ENCODE measurements at regions not wholly inside any gene's neighbourhood (a gene's known extent, or its start where the extent isn't known, plus 50 kb on each side); places are given as distances from the start of the nearest gene placed in this dataset.

- Histone ChIP-seq H3K27ac (no peak overlapping the region), H3K4me1 (ENCODE audit: control insufficient read depth in 1 of 2, insufficient read depth in 1 of 2, low read depth in 1 of 2, low read length in 1 of 2) (no peaks in the 10 kb centered on the region), H3K36me3 (no peaks in the 10 kb centered on the region), H3K27me3 (peaks cover 3% of the 10 kb centered on the region), H3K4me3 (ENCODE audit: low read depth in 1 of 2, low read length in 1 of 2) (no peak overlapping the region), H3K9me3 (no peaks in the 10 kb centered on the region)
- no peak for TF ChIP-seq CTCF (IDR thresholded peaks at IDR 0.05)
Measured at GRCh38 chr22:22082960-22083359, 100.4 kb upstream of the TOP3B start.

GRCh38 chr22:22082229-22082835, 99.7 kb upstream of the TOP3B start:
- TF ChIP-seq CTCF (IDR thresholded peaks at IDR 0.05): no peak
- H3K9me3 ChIP-seq: no peaks in the 10 kb centered on the region
- H3K4me3 ChIP-seq (ENCODE audit: low read depth in 1 of 2, low read length in 1 of 2): no peak overlapping the region
- H3K36me3 ChIP-seq: no peaks in the 10 kb centered on the region
- no peak overlapping the region for H3K27ac ChIP-seq
- H3K4me1 ChIP-seq (ENCODE audit: control insufficient read depth in 1 of 2, insufficient read depth in 1 of 2, low read depth in 1 of 2, low read length in 1 of 2): no peaks in the 10 kb centered on the region
- peaks cover 3% of the 10 kb centered on the region for H3K27me3 ChIP-seq

DNA sequence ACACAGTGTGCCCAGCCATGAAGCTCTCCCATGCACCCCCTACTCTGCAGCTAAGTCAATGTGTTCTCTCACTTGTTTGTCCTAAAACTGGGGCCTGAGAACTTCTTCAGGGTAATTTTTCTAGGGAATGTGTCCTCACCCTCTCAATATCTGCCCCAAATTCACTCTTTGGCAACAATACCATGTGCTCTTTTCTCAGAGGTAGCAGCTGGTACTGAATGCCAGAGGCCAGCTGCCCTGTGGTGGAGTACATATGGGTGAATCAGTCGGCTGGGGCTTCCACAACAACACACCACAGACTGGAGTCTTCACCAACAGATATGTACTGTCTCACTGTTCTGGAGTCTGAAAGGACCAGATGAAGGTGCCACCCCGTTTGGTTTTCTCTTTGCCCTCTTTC, 97.7 kb upstream of the TOP3B start:
- H3K27me3 ChIP-seq: peaks cover 3% of the 10 kb centered on the region
- H3K27ac ChIP-seq: no peak overlapping the region
- H3K4me1 ChIP-seq (ENCODE audit: control insufficient read depth in 1 of 2, insufficient read depth in 1 of 2, low read depth in 1 of 2, low read length in 1 of 2): no peaks in the 10 kb centered on the region
- H3K9me3 ChIP-seq: no peaks in the 10 kb centered on the region
- TF ChIP-seq CTCF (IDR thresholded peaks at IDR 0.05): no peak
- H3K36me3 ChIP-seq: no peaks in the 10 kb centered on the region
- no peak overlapping the region for H3K4me3 ChIP-seq (ENCODE audit: low read depth in 1 of 2, low read length in 1 of 2)

GRCh38 chr22:22079404-22080148, 97.0 kb upstream of the TOP3B start:
- Histone ChIP-seq H3K9me3 (no peaks in the 10 kb centered on the region), H3K27ac (no peak overlapping the region), H3K4me3 (ENCODE audit: low read depth in 1 of 2, low read length in 1 of 2) (no peak overlapping the region), H3K4me1 (ENCODE audit: control insufficient read depth in 1 of 2, insufficient read depth in 1 of 2, low read depth in 1 of 2, low read length in 1 of 2) (no peaks in the 10 kb centered on the region), H3K36me3 (no peaks in the 10 kb centered on the region), H3K27me3 (peaks cover 3% of the 10 kb centered on the region)
- no peak for TF ChIP-seq CTCF (IDR thresholded peaks at IDR 0.05)

DNA sequence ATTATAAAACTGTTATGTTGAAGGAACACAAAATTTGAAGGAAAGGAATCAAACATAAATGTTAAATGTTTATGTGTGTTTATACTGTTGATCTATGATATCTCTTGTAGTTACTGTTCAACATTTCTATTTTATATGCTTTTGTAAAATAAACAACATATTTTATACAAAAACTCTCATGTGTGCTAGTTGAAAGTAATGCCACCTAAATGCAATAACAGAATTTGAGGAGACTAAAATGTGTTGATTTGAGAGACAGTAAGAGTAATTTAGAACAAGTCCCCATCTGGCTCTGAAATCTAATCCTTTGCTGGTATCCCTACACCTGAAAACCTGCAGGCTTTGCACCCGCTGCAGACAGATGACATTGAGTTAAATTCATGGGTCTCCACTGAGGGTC, 95.7 kb upstream of the TOP3B start:
- H3K27me3 ChIP-seq: no peaks in the 10 kb centered on the region

More for the DNA sequence above, 95.7 kb upstream of the TOP3B start:
- Histone ChIP-seq H3K9me3 (no peaks in the 10 kb centered on the region), H3K27ac (no peak overlapping the region), H3K4me3 (ENCODE audit: low read depth in 1 of 2, low read length in 1 of 2) (no peak overlapping the region), H3K36me3 (no peaks in the 10 kb centered on the region), H3K4me1 (ENCODE audit: control insufficient read depth in 1 of 2, insufficient read depth in 1 of 2, low read depth in 1 of 2, low read length in 1 of 2) (no peaks in the 10 kb centered on the region)
- TF ChIP-seq CTCF (IDR thresholded peaks at IDR 0.05): no peak

All from neutrophil (primary cell).